Smooth muscle cell (in vitro differentiated cells): ENCODE measurements at regions not wholly inside any gene's neighbourhood (a gene's known extent, or its start where the extent isn't known, plus 50 kb on each side); places are given as distances from the start of the nearest gene placed in this dataset.

Experiments
- DNase-seq: peaks from one replicate; lab custom pipeline; 2025; ENCODE audit not compliant: unreplicated experiment; lab: John Stamatoyannopoulos, UW
- H2AFZ ChIP-seq: fragments of 200-600 bp; sonication (generic); 2 replicates; pipeline ENCODE4 v1.6.0; 2016; ENCODE audit warnings: antibody characterized with exemption, low read depth, mild to moderate bottlenecking
- H3F3A ChIP-seq: fragments of 200-600 bp; sonication (generic); 2 replicates; pipeline ENCODE4 v1.6.0; 2017; ENCODE audit warnings: antibody characterized with exemption, low read depth
- H3K27ac ChIP-seq: fragments of 200-600 bp; sonication (generic); 2 replicates; pipeline ENCODE4 v1.5.1; 2016; ENCODE audit warnings: low read depth, mild to moderate bottlenecking
- H3K27me3 ChIP-seq: fragments of 200-600 bp; sonication (generic); 2 replicates; pipeline ENCODE4 v1.6.1; 2016; ENCODE audit warnings: low read depth, mild to moderate bottlenecking
- H3K36me3 ChIP-seq: fragments of 200-600 bp; sonication (generic); 2 replicates; pipeline ENCODE4 v1.5.1; 2016; ENCODE audit warnings: low read depth
- H3K4me1 ChIP-seq: fragments of 200-600 bp; sonication (generic); 2 replicates; pipeline ENCODE4 v1.5.1; 2016; ENCODE audit warnings: low read depth
- H3K4me2 ChIP-seq: fragments of 200-600 bp; sonication (generic); 2 replicates; pipeline ENCODE4 v1.6.0; 2016; ENCODE audit warnings: mild to moderate bottlenecking
- H3K4me3 ChIP-seq: fragments of 200-600 bp; sonication (generic); 2 replicates; pipeline ENCODE4 v1.5.1; 2016; ENCODE audit warnings: mild to moderate bottlenecking
- H3K79me2 ChIP-seq: fragments of 200-600 bp; sonication (generic); 2 replicates; pipeline ENCODE4 v1.6.0; 2016; ENCODE audit warnings: low read depth, mild to moderate bottlenecking
- H3K9ac ChIP-seq: fragments of 200-600 bp; sonication (generic); 2 replicates; pipeline ENCODE4 v1.6.0; 2016; ENCODE audit warnings: low read depth
- H3K9me3 ChIP-seq: fragments of 200-600 bp; sonication (generic); replicated peaks from 2 replicates; pipeline ENCODE4 v1.5.1; 2016; ENCODE audit warnings: low read depth
- H4K20me1 ChIP-seq: fragments of 200-600 bp; sonication (generic); 2 replicates; pipeline ENCODE4 v1.6.0; 2016; ENCODE audit warnings: low read depth
- WGBS: methylation state at CpG from one replicate; pipeline ENCODE4 v1.1.7; 2016; ENCODE audit warnings: low lambda C conversion rate; 5-methylcytosine and 5-hydroxymethylcytosine counted together
- TF ChIP-seq, protein P1 (sequence below): fragments of 200-600 bp; sonication (generic); IDR thresholded peaks from 2 replicates; pipeline ENCODE4 v1.5.1; 2017; ENCODE audit warnings: borderline replicate concordance, mild to moderate bottlenecking, antibody characterized with exemption; ENCODE audit not compliant: insufficient read depth, poor library complexity, severe bottlenecking

DNA sequence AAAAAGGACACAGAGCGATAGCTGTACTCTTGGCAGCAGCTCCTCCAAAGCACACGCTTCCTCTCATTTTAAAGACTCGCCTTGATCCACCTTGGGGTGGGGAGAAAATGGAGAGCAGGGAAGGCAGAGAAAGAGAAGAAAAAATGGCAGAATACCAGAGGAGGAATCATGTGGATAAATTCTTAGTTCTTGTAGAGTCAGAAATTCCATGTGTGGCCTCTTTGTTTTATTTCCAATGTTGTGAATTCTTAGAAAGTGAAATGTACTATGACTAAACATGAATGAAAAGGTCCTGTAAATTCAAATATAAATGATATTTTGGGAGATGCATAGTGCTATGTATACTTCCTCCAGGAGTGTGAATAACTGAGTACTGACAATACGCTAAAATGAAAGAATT is 89.7 kb upstream of the SESTD1 start:
- 98% methylated on average over 4 of the region's 4 CpGs for WGBS
- H3K9ac ChIP-seq, result no peak overlapping the region
- no peak for DNase-seq
- H3K4me2 ChIP-seq, result no peak overlapping the region
- H3K36me3 ChIP-seq, result no peaks in the 10 kb centered on the region
- TF ChIP-seq, protein P1, sequence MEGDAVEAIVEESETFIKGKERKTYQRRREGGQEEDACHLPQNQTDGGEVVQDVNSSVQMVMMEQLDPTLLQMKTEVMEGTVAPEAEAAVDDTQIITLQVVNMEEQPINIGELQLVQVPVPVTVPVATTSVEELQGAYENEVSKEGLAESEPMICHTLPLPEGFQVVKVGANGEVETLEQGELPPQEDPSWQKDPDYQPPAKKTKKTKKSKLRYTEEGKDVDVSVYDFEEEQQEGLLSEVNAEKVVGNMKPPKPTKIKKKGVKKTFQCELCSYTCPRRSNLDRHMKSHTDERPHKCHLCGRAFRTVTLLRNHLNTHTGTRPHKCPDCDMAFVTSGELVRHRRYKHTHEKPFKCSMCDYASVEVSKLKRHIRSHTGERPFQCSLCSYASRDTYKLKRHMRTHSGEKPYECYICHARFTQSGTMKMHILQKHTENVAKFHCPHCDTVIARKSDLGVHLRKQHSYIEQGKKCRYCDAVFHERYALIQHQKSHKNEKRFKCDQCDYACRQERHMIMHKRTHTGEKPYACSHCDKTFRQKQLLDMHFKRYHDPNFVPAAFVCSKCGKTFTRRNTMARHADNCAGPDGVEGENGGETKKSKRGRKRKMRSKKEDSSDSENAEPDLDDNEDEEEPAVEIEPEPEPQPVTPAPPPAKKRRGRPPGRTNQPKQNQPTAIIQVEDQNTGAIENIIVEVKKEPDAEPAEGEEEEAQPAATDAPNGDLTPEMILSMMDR, result no peak
- peaks cover 5% of the 10 kb centered on the region for H3K4me1 ChIP-seq
- no peaks in the 10 kb centered on the region for H3K79me2 ChIP-seq
- no peaks in the 10 kb centered on the region for H3K9me3 ChIP-seq
- no peaks in the 10 kb centered on the region for H3K27me3 ChIP-seq
- H3K27ac ChIP-seq, result no peak overlapping the region
- H3F3A ChIP-seq, result no peaks in the 10 kb centered on the region
- H4K20me1 ChIP-seq, result no peaks in the 10 kb centered on the region
- H2AFZ ChIP-seq, result no peak overlapping the region
- H3K4me3 ChIP-seq, result no peak overlapping the region

DNA sequence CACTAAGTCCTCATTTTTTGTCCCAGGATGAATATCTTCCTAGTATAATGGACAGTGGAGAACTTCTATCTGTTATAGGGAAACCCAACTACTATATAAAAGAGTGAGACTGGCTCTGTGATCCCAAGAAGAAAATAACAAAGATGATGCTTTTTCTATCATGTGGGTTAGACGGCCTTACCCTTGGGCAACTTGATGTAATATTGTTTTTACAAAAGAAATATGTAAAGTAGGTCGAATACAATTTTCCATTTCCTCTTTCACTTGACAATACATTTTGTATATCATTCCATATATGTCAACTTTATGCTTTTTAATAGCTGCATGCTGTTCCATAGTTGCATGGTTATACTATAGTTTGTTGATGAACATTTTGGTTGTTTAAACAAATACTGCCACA is 87.5 kb upstream of the SESTD1 start:
- peaks cover 5% of the 10 kb centered on the region for H3K4me1 ChIP-seq
- no peak overlapping the region for H2AFZ ChIP-seq
- H3K27me3 ChIP-seq, result no peaks in the 10 kb centered on the region
- H3K27ac ChIP-seq, result no peak overlapping the region
- H3F3A ChIP-seq, result no peaks in the 10 kb centered on the region
- H3K36me3 ChIP-seq, result no peaks in the 10 kb centered on the region
- H3K4me3 ChIP-seq, result no peak overlapping the region
- H4K20me1 ChIP-seq, result no peaks in the 10 kb centered on the region
- TF ChIP-seq, protein P1, result no peak
- H3K4me2 ChIP-seq, result no peak overlapping the region
- 93% methylated on average over 2 of the region's 2 CpGs for WGBS
- no peaks in the 10 kb centered on the region for H3K79me2 ChIP-seq
- no peak for DNase-seq
- H3K9me3 ChIP-seq, result no peaks in the 10 kb centered on the region
- no peak overlapping the region for H3K9ac ChIP-seq

DNA sequence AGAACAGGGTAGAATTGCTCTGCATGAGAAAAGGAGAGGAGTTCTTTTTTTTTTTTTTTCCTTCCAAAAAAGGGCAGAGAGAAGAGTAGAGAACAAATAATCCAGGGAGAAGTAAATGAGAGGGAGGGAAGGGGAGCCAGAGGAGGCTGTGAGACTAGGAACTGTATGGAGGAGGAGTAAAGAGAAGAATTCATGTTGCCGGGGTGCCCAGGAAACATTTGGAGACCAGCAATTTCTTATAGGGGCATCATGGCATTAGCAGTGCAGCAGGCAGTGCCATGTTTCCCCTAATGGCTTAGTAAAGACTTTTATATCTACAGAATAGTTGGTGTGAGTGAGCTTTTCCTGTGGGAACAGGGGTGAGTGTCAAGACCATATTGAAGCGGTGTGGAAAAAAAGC is 86.4 kb upstream of the SESTD1 start:
- no peak overlapping the region for H3K9ac ChIP-seq
- peaks cover 5% of the 10 kb centered on the region for H3K4me1 ChIP-seq
- no peak for DNase-seq
- no peak overlapping the region for H3K4me2 ChIP-seq
- H4K20me1 ChIP-seq, result no peaks in the 10 kb centered on the region
- 97% methylated on average over 2 of the region's 2 CpGs for WGBS
- no peak overlapping the region for H2AFZ ChIP-seq
- TF ChIP-seq, protein P1, result no peak
- H3K9me3 ChIP-seq, result no peaks in the 10 kb centered on the region
- H3F3A ChIP-seq, result no peaks in the 10 kb centered on the region
- H3K79me2 ChIP-seq, result no peaks in the 10 kb centered on the region
- H3K36me3 ChIP-seq, result no peaks in the 10 kb centered on the region
- H3K4me3 ChIP-seq, result no peak overlapping the region
- H3K27me3 ChIP-seq, result no peaks in the 10 kb centered on the region
- no peak overlapping the region for H3K27ac ChIP-seq

DNA sequence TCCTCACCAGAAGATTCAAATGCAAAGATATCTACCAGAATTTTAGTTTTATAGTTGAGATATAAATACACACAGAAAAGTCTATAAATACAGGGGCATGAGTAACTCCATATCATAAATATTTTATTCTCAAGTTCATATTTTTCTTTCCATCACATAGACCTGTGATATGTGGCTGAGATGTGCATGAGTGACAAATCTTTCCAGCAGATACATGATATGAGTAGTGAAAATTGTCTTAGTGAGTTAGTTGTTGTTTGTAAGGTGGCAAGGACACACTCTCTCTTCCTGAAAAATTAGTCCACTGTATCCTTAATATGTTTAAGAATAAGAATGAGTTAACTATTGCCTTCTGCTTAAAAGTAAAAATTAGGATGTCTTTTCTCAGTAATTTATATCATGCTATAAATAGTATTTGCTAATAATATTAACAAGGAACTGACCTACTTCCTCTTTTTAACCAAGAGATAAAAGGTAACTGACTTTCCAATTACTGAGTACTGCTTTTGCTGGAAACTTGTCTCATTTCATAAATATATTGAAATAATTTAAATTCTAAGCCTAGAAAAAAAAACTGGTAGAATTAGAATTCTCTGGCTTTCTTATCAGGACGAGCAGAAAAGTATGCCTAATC is 85.2 kb upstream of the SESTD1 start:
- Histone ChIP-seq H3K9me3 (no peaks in the 10 kb centered on the region), H4K20me1 (no peaks in the 10 kb centered on the region), H3F3A (no peaks in the 10 kb centered on the region), H3K27ac (no peak overlapping the region), H3K4me1 (peaks cover 3% of the 10 kb centered on the region), H3K27me3 (no peaks in the 10 kb centered on the region), H3K36me3 (no peaks in the 10 kb centered on the region), H3K79me2 (no peaks in the 10 kb centered on the region), H3K4me3 (no peak overlapping the region), H2AFZ (no peak overlapping the region), H3K4me2 (no peak overlapping the region), H3K9ac (no peak overlapping the region)
- DNase-seq, result no peak
- 74% methylated on average over 1 of the region's 1 CpG for WGBS
- TF ChIP-seq, protein P1, result no peak
